ENCODE measurements at regions not wholly inside any gene's neighbourhood (a gene's known extent, or its start where the extent isn't known, plus 50 kb on each side); places are given as distances from the start of the nearest gene placed in this dataset.

GRCh38 chr2:190809139-190809764, 71.4 kb upstream of the GLS start:
- no peak for DNase-seq (ENCODE audit: low read depth, low spot score)

GRCh38 chr2:190809876-190810525, 70.6 kb upstream of the GLS start:
- DNase-seq (ENCODE audit: low read depth, low spot score) = no peak

GRCh38 chr2:190810981-190811587, 69.5 kb upstream of the GLS start:
- DNase-seq (ENCODE audit: low read depth, low spot score) = no peak

GRCh38 chr2:190811811-190812210, 68.8 kb upstream of the GLS start:
- no peak for DNase-seq (ENCODE audit: low read depth, low spot score)

GRCh38 chr2:190812506-190813294, 67.9 kb upstream of the GLS start:
- DNase-seq (ENCODE audit: low read depth, low spot score) = peak; percentile 63

- no peak for DNase-seq (ENCODE audit: low read depth, low spot score)
These were observed 65.4 kb upstream of the GLS start for GRCh38 chr2:190815226-190815625.

GRCh38 chr2:190817082-190817481, 63.5 kb upstream of the GLS start:
- DNase-seq (ENCODE audit: low read depth, low spot score) = no peak

GRCh38 chr2:190819840-190820301, 60.8 kb upstream of the GLS start:
- DNase-seq (ENCODE audit: low read depth, low spot score) = no peak

GRCh38 chr2:190820416-190820815, 60.2 kb upstream of the GLS start:
- DNase-seq (ENCODE audit: low read depth, low spot score) = no peak

- DNase-seq (ENCODE audit: low read depth, low spot score) = no peak
These were observed 58.6 kb upstream of the GLS start for GRCh38 chr2:190822043-190822442.

- DNase-seq (ENCODE audit: low read depth, low spot score) = no peak
These were observed 52.9 kb upstream of the GLS start for GRCh38 chr2:190827720-190828119.

- no peak for DNase-seq (ENCODE audit: low read depth, low spot score)
These were observed 51.0 kb upstream of the GLS start for GRCh38 chr2:190829642-190830041.

All from astrocyte of the hippocampus (primary cell).